GM12874 (cell line): ENCODE measurements at regions not wholly inside any gene's neighbourhood (a gene's known extent, or its start where the extent isn't known, plus 50 kb on each side); places are given as distances from the start of the nearest gene placed in this dataset.

Source experiments
- CTCF ChIP-seq: IDR thresholded peaks from 2 replicates; pipeline ENCODE4 v1.5.1; 2011; ENCODE audit warnings: low read depth, mild to moderate bottlenecking, control low read depth, low read length, moderate library complexity; ENCODE audit not compliant: insufficient read depth

- no peak for TF ChIP-seq CTCF
Measured at GRCh38 chr16:86224629-86225028, 285.7 kb upstream of the FOXF1 start.

DNA sequence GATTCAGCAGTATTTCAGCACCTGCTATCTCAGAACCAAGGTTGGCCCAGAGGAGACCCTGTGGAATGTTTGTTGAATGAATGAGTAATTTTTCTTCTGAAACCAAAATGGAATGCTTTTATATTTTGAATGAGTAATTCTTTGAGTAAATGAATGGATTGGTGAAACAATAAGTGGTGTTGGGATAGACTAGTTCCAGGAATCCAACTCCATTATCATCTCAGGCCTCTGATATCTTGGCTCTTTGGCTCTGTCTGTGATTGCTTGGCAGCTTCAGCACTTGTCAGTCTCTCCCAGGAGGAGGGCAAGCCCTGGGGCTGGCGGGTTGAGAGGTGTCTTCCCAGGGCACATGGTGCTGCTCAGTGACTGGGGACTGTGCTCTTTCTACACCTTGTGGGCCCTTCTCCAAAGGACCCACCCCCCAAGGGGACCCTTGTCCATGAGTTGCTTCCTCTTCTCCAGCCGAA is 284.4 kb upstream of the FOXF1 start:
- no peak for TF ChIP-seq CTCF

DNA sequence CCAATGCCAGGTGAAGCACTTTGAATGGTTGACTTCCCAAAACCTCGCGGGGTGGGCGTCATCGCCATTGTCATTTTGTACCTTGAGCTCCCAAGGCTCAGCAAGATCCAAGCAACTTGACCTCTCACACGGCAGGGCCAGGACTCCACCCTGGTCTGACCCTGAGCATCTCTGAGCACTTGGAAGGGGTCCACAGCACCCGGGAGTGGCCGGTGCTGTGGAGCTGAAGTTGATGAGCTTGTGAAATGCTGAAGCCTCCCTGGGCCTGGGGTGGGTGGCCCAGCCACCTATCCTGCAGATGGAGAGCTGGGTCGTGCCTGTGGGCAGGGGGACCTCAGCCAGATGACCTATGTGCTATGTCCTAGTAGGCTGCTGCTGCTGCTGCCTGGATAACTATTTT is 283.3 kb upstream of the FOXF1 start:
- TF ChIP-seq CTCF: no peak

DNA sequence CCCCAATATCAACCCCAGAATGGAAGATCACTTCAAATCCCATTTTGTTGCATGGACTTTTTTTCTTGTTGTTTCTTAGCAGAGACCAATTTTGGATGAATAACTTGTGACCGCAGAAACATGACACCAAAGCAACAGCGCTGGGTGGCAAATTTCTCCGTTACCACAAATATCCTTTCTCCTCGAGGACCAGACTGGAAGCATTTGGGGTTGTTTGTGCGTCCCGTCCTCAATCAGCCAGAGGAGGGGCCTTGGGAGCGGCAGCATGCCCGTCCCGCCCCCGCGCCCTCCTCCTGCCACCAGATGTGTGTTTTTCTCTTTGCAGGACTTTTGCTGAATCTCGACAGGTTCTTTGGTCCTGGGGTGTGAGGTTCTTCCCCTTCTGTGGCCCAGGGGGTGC is 282.5 kb upstream of the FOXF1 start:
- no peak for TF ChIP-seq CTCF

- TF ChIP-seq CTCF: no peak
Measured at GRCh38 chr16:86228713-86229112, 281.6 kb upstream of the FOXF1 start.

DNA sequence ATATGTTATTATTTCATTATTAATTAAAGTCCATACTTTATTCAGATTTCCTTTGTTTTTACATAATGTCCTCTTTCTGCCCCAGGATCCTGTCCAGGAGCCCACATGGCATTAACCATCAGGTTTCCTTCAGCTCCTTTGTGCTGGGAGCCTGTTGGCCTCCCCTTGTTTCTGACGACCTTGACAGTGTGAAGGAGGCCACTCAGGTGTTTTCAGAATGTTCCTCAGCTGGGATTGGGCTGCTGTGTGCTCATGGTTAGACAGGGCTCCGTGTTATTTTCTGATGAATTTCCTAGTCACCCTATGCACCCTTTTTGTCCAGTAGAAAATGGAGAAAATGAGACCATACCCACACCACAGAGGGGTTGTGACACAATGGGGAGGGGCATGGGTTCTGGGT is 281.0 kb upstream of the FOXF1 start:
- no peak for TF ChIP-seq CTCF

DNA sequence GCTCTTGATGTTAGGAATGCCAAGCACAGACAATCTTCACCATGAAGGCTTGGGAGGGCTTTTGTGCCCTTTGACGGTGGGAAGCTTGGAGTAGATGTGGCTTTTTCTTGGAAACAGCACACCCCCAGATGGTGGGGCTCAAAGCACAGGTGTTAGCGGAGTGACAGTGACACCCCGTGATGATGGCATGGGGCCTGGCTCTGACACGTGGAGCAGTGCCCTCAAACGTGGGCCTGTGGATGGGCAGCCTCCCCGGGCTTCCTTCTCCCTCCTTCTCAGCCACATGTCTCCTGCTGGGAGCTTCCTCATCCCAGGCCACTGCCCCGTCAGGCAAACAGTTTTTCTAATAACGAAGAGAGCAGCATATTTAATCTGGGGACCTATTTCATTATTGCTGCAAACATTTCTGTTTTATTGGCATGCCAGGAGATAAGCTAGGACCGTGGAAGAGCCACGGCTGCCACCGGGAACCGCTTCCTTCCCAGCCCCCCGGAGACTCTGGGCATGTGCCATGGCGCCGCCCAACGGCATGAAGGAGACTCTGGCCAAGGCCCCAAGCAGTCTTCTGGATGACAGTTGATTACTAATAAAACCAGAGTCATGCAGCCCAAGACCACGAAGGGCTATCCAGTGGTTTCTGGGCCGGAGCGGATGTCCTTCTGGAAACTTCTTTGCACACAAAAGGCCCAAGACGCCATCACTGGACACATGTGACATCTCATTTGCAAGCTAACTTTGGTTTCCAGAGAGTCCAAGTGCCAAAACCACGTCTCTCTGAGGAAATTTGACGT is 280.3 kb upstream of the FOXF1 start:
- no peak for TF ChIP-seq CTCF
